ELF-1 (cell line): ENCODE measurements at regions not wholly inside any gene's neighbourhood (a gene's known extent, or its start where the extent isn't known, plus 50 kb on each side); places are given as distances from the start of the nearest gene placed in this dataset.
"Not testable (repeated sequence)": the region's sequence is repeated elsewhere in the genome, so short reads cannot be mapped to it uniquely, and the experiment has no call there.

Experiments
- DNase-seq: peaks from one replicate; pipeline ENCODE4 v3.0.0-alpha.2; 2016; ENCODE audit warnings: low read depth, low spot score

DNA sequence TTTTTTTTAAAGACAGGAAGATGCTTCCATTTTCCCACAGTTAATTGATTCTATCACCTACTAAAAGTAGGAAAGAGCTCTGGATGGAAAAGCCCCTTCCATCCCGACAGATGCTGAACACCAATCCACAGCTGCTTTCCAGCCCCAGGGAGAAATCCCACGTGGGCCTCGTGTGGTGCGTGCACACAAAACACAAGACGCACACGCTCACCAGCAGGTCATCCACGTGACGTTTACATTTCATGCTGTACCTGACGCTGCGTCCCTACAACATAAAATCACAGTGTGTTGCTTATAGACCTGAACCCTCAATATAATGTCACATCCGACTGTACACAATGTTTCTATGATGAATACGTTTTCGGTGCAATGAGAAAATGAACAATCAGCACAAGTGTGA is 50.2 kb upstream of the DACT2 start:
- DNase-seq: no peak

DNA sequence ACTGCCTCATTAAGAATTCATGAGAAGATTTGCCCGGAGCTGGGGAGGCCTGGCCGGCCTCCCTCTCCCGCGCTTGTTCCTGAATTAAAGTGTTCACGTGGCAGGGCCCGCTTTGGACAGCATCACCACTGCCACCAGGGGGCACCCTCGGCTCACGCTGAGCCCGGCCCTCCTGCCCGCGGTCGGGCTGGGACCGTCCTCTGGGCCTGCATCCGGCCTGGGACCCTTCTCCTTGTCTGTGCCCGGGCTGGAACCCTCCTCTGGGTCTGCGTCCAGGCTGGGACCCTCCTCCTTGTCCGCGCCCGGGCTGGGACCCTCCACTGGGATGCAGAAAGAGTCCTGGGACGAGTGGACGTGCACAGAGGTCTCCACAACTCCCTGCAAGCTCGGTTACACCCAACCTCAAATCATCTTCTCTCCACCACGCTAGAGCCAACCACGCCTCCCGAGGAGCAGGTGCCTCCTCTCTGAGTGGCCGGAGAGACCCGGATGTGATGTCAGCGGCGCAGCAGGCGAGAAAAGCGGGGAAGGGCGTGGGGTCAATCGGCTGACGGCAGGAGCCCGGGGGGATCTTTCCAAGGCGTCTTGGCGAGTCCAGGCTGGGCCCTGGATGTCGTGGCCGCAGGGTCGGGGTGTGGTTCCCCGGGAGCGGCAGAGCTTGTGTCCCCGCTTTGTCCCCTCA is 50.9 kb upstream of the DACT2 start:
- DNase-seq: peak; percentile 92

GRCh38 chr6:168371185-168371584 is 51.6 kb upstream of the DACT2 start:
- no peak for DNase-seq

DNA sequence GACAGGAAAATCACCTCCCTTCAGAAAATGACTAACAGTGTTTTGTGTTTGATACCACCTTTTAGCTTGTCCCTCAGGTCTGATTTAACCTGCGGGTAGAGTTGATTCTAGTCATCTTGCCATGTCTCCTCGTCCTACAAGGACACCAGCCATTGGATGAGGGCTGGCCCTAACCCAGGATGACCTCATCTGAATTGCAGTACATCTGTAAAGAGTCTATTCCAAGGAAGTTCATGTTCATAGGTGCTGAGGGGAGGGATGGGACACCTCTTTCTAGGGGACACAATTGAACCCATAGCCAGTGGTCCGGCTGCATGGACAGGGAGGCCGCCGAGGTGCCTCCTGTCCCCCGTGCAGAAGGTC is 52.0 kb upstream of the DACT2 start:
- DNase-seq: no peak

- DNase-seq: no peak
These were observed 52.6 kb upstream of the DACT2 start for GRCh38 chr6:168371981-168372711.

- no peak for DNase-seq
These were observed 53.3 kb upstream of the DACT2 start for GRCh38 chr6:168372889-168373288.

DNA sequence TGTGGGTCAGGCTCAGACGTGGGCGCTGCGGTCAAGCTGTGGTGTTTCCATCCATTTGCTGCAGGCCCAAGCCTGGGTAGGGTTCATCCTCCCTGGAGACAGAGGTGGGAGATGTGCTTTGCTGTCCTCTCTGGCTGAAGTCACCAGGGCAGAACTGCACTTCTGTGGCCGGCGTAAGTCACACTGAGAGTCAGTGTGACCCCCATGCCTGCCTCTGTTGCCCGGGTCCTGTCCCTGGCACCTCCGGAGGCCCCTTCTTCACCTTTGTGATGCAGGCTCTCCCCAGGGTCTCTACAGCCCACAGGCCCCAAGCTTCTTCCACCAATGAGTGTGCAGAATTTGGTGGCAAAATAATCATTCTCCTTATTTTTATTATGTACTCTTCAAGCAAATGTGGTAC is 53.8 kb upstream of the DACT2 start:
- no peak for DNase-seq

GRCh38 chr6:168374051-168374502 is 54.5 kb upstream of the DACT2 start:
- DNase-seq: no peak

DNA sequence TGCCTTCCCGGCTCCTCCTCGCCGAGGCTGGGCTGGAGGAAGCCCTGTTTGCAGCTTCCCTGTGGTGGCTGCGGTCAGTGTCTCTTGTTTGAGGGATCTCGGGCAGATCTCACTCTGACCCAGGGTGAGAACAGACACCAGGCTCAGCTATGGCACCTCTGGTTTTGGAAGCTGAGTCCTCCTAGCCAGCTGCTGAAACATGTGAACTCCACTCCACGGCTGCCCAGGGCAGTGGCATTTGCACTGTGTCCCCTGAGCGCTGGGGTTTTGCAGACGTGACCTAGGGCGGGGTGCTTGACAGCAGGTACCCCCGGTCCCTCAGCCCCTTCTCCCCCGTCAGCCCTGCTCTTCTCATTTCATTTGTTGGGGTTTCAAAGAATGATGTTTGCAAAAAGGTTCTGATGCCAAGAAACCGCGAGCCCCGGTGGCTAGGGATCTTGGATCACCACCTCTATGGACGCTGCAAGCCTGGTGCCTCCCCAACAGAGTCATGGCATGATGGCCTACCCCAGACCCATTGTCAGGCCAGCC is 55.0 kb upstream of the DACT2 start:
- no peak for DNase-seq

- no peak for DNase-seq
These were observed 56.5 kb upstream of the DACT2 start for GRCh38 chr6:168376120-168376519.

DNA sequence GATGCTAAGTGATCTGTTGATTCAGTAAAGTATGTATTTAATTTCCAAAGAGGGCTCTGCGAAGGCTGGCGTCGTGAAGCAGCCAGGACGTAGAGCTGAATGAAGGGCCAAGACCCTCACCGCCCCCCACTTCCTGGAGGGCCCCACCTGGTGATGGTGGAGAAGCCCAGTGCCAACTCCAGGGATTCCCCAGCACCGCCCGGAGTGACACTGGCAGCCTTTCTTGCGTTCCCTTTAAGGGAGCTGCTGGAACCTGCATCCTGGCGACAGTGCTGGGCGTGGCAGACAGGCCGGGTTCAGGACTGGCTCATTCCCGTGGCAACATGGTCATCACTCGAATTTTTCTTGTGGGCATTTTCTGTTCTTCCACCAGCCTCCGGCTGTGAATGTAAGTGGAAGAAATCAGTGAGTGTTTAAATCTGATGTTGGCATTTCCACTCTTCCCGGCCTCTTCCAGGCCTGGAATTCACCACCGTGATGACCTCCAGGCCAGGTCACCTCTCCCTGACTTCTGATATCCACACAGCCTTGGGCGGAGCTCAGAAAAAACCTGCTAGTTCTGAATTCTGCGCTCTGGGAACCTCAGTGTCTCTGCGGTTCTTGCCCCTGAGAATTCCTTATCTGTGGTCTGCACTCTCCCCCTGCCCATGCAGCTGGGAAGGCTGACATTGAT is 57.4 kb upstream of the DACT2 start:
- DNase-seq: no peak

- no peak for DNase-seq
These were observed 57.9 kb upstream of the DACT2 start for GRCh38 chr6:168377484-168377855.

- DNase-seq: no peak
These were observed 58.6 kb upstream of the DACT2 start for GRCh38 chr6:168377856-168378832.

GRCh38 chr6:168379579-168379978 is 60.0 kb upstream of the DACT2 start:
- DNase-seq: not testable (repeated sequence)

GRCh38 chr6:168380166-168380955 is 60.6 kb upstream of the SMOC2 start:
- not testable (repeated sequence) for DNase-seq

- DNase-seq: no peak
These were observed 59.9 kb upstream of the SMOC2 start for GRCh38 chr6:168380956-168381605.

DNA sequence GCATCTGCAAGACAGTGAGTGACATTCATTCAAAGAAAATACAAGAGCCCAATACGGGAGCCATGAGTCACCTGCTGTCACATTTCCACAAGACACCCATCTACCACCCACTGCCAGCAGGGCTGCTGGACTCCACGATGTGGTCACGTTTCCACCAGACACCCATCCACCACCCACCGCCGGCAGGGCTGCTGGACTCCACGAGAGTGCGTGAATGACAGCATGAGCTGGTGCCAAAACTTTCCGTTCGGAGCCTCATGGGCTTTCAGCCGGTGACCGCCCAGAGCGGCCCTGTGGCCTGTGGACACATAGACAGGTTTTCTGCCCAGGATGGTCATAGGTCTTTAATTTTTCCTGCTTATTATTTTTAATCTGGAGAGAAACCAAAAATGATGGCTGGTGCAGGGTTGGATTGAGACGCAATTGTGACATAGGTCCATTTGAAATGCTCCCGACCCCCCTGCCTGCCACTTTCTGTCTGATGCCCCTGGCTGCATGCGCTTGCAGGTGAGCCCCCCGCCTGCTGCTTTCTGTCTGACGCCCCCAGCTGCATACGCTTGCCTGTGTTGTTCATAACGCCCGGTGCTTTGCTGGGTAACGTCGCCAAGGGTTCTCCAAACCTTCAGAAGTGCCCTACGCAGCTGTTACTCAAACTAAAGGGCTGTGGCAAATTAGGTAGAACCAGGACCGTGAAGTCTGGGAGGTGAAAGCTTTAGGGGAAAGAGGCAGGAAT is 59.1 kb upstream of the SMOC2 start:
- DNase-seq: no peak

GRCh38 chr6:168383062-168383854 is 57.7 kb upstream of the SMOC2 start:
- no peak for DNase-seq
